A673 (cell line): ENCODE measurements at regions not wholly inside any gene's neighbourhood (a gene's known extent, or its start where the extent isn't known, plus 50 kb on each side); places are given as distances from the start of the nearest gene placed in this dataset.

Experiments
- EZH2 ChIP-seq: fragments of 200-600 bp; sonication (generic); IDR thresholded peaks from 2 replicates; pipeline ENCODE4 v1.6.1; 2017; ENCODE audit warnings: borderline replicate concordance, low read depth, mild to moderate bottlenecking, mixed read lengths, antibody characterized with exemption, low read length; ENCODE audit not compliant: poor library complexity, severe bottlenecking
- TF ChIP-seq, protein P1 (sequence below): fragments of 300-800, 200-600 bp; sonication (generic); conservative IDR thresholded peaks from 2 replicates; pipeline ENCODE4 v1.5.1; 2017; ENCODE audit warnings: low read depth, mild to moderate bottlenecking, antibody characterized with exemption, low read length, moderate library complexity, mixed read lengths

DNA sequence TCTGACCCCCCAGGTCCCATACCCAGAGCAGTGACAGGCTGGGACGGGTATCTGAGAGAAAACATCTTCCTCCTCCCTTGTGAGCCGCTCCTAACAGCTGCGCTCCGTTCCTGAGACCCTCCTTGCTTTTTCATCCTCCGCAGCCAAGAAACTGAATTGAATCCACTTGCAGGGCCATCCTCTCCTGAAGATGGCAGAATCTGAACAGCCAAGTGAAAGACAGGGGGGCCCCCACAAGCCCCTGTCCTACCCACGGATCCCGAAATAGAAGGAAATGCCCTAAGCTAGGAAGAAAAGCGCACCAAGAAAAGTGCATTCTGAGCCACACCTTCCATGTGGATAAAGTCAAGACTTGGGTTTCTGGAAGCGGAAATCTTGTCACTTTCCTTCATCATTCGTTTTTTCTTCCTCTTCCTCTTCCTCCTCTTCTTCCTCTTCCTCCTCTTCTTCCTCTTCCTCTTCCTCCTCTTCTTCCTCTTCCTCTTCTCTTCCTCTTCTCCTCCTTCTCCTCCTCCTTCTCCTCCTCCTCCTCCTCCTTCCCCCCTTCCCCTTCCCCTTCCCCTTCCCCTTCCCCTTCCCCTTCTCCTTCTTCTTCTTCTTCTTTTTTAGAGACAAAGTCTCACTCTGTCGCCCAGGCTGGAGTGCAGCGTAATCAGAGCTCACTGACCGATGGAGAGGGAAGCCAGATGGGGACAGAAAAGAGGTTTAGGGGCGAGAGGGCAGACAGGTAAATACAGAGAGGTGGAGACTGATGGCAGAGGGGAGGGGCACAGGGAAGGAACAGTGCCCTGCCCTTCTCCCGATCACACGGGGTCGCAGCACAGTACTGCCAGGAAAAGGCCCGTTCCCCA is 86.0 kb upstream of the WWC2 start:
- TF ChIP-seq, protein P1, sequence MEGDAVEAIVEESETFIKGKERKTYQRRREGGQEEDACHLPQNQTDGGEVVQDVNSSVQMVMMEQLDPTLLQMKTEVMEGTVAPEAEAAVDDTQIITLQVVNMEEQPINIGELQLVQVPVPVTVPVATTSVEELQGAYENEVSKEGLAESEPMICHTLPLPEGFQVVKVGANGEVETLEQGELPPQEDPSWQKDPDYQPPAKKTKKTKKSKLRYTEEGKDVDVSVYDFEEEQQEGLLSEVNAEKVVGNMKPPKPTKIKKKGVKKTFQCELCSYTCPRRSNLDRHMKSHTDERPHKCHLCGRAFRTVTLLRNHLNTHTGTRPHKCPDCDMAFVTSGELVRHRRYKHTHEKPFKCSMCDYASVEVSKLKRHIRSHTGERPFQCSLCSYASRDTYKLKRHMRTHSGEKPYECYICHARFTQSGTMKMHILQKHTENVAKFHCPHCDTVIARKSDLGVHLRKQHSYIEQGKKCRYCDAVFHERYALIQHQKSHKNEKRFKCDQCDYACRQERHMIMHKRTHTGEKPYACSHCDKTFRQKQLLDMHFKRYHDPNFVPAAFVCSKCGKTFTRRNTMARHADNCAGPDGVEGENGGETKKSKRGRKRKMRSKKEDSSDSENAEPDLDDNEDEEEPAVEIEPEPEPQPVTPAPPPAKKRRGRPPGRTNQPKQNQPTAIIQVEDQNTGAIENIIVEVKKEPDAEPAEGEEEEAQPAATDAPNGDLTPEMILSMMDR: no peak
- TF ChIP-seq EZH2: no peak
